ENCODE measurements at regions not wholly inside any gene's neighbourhood (a gene's known extent, or its start where the extent isn't known, plus 50 kb on each side); places are given as distances from the start of the nearest gene placed in this dataset.

- H3K4me1 ChIP-seq (ENCODE audit: control insufficient read depth, extremely low read depth, insufficient read depth, low read length) = no peaks in the 10 kb centered on the region
- POLR2A ChIA-PET = no interaction called here
- CTCF ChIA-PET = interaction anchor here (0.9 kb wide), 1 partner anchor 89 kb away, joined by 3 read pairs; no protein-coding TSS in a partner anchor
- no peaks in the 10 kb centered on the region for H3K9me1 ChIP-seq (replicated peaks; ENCODE audit: control insufficient read depth, extremely low read depth, insufficient read depth, low read length)
- H3K4me3 ChIP-seq (replicated peaks in 1 of 3; ENCODE audit: insufficient read depth in 1 of 3, low read depth in 1 of 3, low read length in 3 of 3) = no peak overlapping the region
- H3K27ac ChIP-seq (ENCODE audit: insufficient read depth, low read depth, low read length) = no peak overlapping the region
- no TSS peak for BruUV-seq (replicated peaks)
- H3K4me2 ChIP-seq (ENCODE audit: insufficient read depth, low read length) = no peak overlapping the region
- H4K20me1 ChIP-seq (replicated peaks; ENCODE audit: control insufficient read depth, extremely low read depth, insufficient read depth, low read length) = no peaks in the 10 kb centered on the region
- H3K9me3 ChIP-seq (replicated peaks; ENCODE audit: control insufficient read depth, insufficient read depth, low read length) = no peaks in the 10 kb centered on the region
- no peak for FAIRE-seq
- H2AFZ ChIP-seq (ENCODE audit: low read depth, low read length) = no peak overlapping the region
- DNase-seq (ENCODE audit: low read depth, low spot score) = no peak
- dilution Hi-C loops (cut with MboI; ENCODE audit: extremely low pct_ligation_motif_present, low sequenced_read_pairs) (no loop called here), intact Hi-C loops (cut with micrococcal nuclease) (no loop called here)
- no peaks in the 10 kb centered on the region for H3K36me3 ChIP-seq (ENCODE audit: control insufficient read depth in 2 of 2, extremely low read depth in 1 of 2, insufficient read depth in 2 of 2, low read length in 2 of 2)
- no peak overlapping the region for H3K9ac ChIP-seq (replicated peaks; ENCODE audit: extremely low read depth, insufficient read depth, low read length)
- H3K79me2 ChIP-seq (ENCODE audit: control insufficient read depth, insufficient read depth, low read length) = no peaks in the 10 kb centered on the region
- TF ChIP-seq CTCF (IDR thresholded peaks at IDR 0.05; ENCODE audit: extremely low read depth in 1 of 2, insufficient read depth in 1 of 2, low read depth in 1 of 2, low read length in 2 of 2) (no peak), POLR2AphosphoS5 (IDR thresholded peaks at IDR 0.05; ENCODE audit: insufficient read depth, low read depth, low read length) (no peak), FOS (IDR thresholded peaks at IDR 0.05; ENCODE audit: borderline replicate concordance, insufficient read depth, low read length) (no peak), JUN (IDR thresholded peaks at IDR 0.05; ENCODE audit: borderline replicate concordance, insufficient read depth, insufficient read length, low read depth) (no peak)
- H3K27me3 ChIP-seq (ENCODE audit: control insufficient read depth in 2 of 2, insufficient read depth in 2 of 2, low read length in 2 of 2) = no peaks in the 10 kb centered on the region
Measured at GRCh38 chr1:175244206-175244605, 51.6 kb upstream of the KIAA0040 start.

Data from endothelial cell of umbilical vein (primary cell).